ENCODE measurements at regions not wholly inside any gene's neighbourhood (a gene's known extent, or its start where the extent isn't known, plus 50 kb on each side); places are given as distances from the start of the nearest gene placed in this dataset.
"Not testable (repeated sequence)": the region's sequence is repeated elsewhere in the genome, so short reads cannot be mapped to it uniquely, and the experiment has no call there.

GRCh38 chr5:106072208-106072607 is 1598.5 kb downstream of the EFNA5 start:
- Histone ChIP-seq H3K4me3 (ENCODE audit: low read depth, low read length) (no peak overlapping the region), H3K27me3 (ENCODE audit: control insufficient read depth, insufficient read depth, low read length) (no peaks in the 10 kb centered on the region), H3K36me3 (ENCODE audit: control insufficient read depth, insufficient read depth, low read length) (no peaks in the 10 kb centered on the region)
- no peak for FAIRE-seq
- DNase-seq (ENCODE audit: low read depth) = no peak
- no peak for TF ChIP-seq CTCF (IDR thresholded peaks at IDR 0.05; ENCODE audit: insufficient read depth, low read length, severe bottlenecking)

- H3K36me3 ChIP-seq (ENCODE audit: control insufficient read depth, insufficient read depth, low read length) = no peaks in the 10 kb centered on the region
- DNase-seq (ENCODE audit: low read depth) (peak; percentile 10), FAIRE-seq (no peak)
- H3K27me3 ChIP-seq (ENCODE audit: control insufficient read depth, insufficient read depth, low read length) = no peaks in the 10 kb centered on the region
- no peak for TF ChIP-seq CTCF (IDR thresholded peaks at IDR 0.05; ENCODE audit: insufficient read depth, low read length, severe bottlenecking)
- H3K4me3 ChIP-seq (ENCODE audit: low read depth, low read length) = no peak overlapping the region
Measured at GRCh38 chr5:106047341-106047740, 1623.4 kb downstream of the EFNA5 start.

GRCh38 chr5:106032069-106032468 is 1638.7 kb downstream of the EFNA5 start:
- H3K4me3 ChIP-seq (ENCODE audit: low read depth, low read length); DNase-seq (ENCODE audit: low read depth); H3K36me3 ChIP-seq (ENCODE audit: control insufficient read depth, insufficient read depth, low read length); FAIRE-seq; H3K27me3 ChIP-seq (ENCODE audit: control insufficient read depth, insufficient read depth, low read length): not testable (repeated sequence)

GRCh38 chr5:106028314-106028713 is 1642.4 kb downstream of the EFNA5 start:
- DNase-seq (ENCODE audit: low read depth) = no peak
- no peak for TF ChIP-seq CTCF (IDR thresholded peaks at IDR 0.05; ENCODE audit: insufficient read depth, low read length, severe bottlenecking)
- Histone ChIP-seq H3K4me3 (ENCODE audit: low read depth, low read length) (no peak overlapping the region), H3K27me3 (ENCODE audit: control insufficient read depth, insufficient read depth, low read length) (no peaks in the 10 kb centered on the region), H3K36me3 (ENCODE audit: control insufficient read depth, insufficient read depth, low read length) (no peaks in the 10 kb centered on the region)
- FAIRE-seq = no peak

- DNase-seq (ENCODE audit: low read depth) = no peak
- no peak overlapping the region for H3K4me3 ChIP-seq (ENCODE audit: low read depth, low read length)
- no peaks in the 10 kb centered on the region for H3K27me3 ChIP-seq (ENCODE audit: control insufficient read depth, insufficient read depth, low read length)
- no peaks in the 10 kb centered on the region for H3K36me3 ChIP-seq (ENCODE audit: control insufficient read depth, insufficient read depth, low read length)
- TF ChIP-seq CTCF (IDR thresholded peaks at IDR 0.05; ENCODE audit: insufficient read depth, low read length, severe bottlenecking) = no peak
- no peak for FAIRE-seq
Measured at GRCh38 chr5:106020894-106021293, 1649.8 kb downstream of the EFNA5 start.

- TF ChIP-seq CTCF (IDR thresholded peaks at IDR 0.05; ENCODE audit: insufficient read depth, low read length, severe bottlenecking) = no peak
- H3K36me3 ChIP-seq (ENCODE audit: control insufficient read depth, insufficient read depth, low read length) = no peaks in the 10 kb centered on the region
- no peak overlapping the region for H3K4me3 ChIP-seq (ENCODE audit: low read depth, low read length)
- DNase-seq (ENCODE audit: low read depth) = no peak
- no peak for FAIRE-seq
- no peaks in the 10 kb centered on the region for H3K27me3 ChIP-seq (ENCODE audit: control insufficient read depth, insufficient read depth, low read length)
Measured at GRCh38 chr5:106019261-106019660, 1651.5 kb downstream of the EFNA5 start.
